ENCODE measurements at regions not wholly inside any gene's neighbourhood (a gene's known extent, or its start where the extent isn't known, plus 50 kb on each side); places are given as distances from the start of the nearest gene placed in this dataset.

GRCh38 chr2:116988303-116988702 lies 826.2 kb upstream of the DDX18 start:
- Histone ChIP-seq H3K18ac (ENCODE audit: extremely low read depth, low read length) (no peak overlapping the region), H2AK5ac (ENCODE audit: low read depth, low read length) (no peak overlapping the region), H3K4me2 (ENCODE audit: insufficient read depth in 1 of 2, low read depth in 2 of 2, low read length in 2 of 2) (no peak overlapping the region), H3K4me3 (ENCODE audit: extremely low read depth in 1 of 4, insufficient read depth in 2 of 4, low read depth in 3 of 4, low read length in 4 of 4) (no peak overlapping the region), H3K79me2 (ENCODE audit: control insufficient read depth in 1 of 2, insufficient read depth in 2 of 2, low read length in 2 of 2) (no peaks in the 10 kb centered on the region), H3K4ac (replicated peaks; ENCODE audit: insufficient read length, low read depth, low read length) (no peak overlapping the region), H4K8ac (ENCODE audit: extremely low read depth, insufficient read depth, low read length) (no peak overlapping the region), H3K4me1 (replicated peaks in 1 of 4; ENCODE audit: control insufficient read depth in 3 of 4, insufficient read depth in 4 of 4, low read length in 3 of 4) (no peaks in the 10 kb centered on the region), H4K91ac (replicated peaks; ENCODE audit: insufficient read length, low read length) (no peak overlapping the region), H3K27me3 (replicated peaks in 1 of 4; ENCODE audit: control insufficient read depth in 3 of 4, extremely low read depth in 1 of 4, insufficient read depth in 3 of 4, low read length in 3 of 4) (no peaks in the 10 kb centered on the region), H3K23ac (ENCODE audit: insufficient read length) (no peak overlapping the region), H3K9me3 (ENCODE audit: insufficient read depth in 2 of 2, low read depth in 1 of 2, low read length in 1 of 2) (no peaks in the 10 kb centered on the region), H2BK15ac (ENCODE audit: low read length) (no peak overlapping the region), H3K79me1 (ENCODE audit: low read depth, low read length) (no peaks in the 10 kb centered on the region), H4K5ac (ENCODE audit: insufficient read length, low read depth, low read length) (no peak overlapping the region), H2BK5ac (ENCODE audit: low read depth, low read length) (no peak overlapping the region), H2BK120ac (replicated peaks; ENCODE audit: low read depth, low read length) (no peak overlapping the region), H3K9ac (replicated peaks in 1 of 4; ENCODE audit: extremely low read depth in 1 of 4, low read depth in 3 of 4, low read length in 3 of 4) (no peak overlapping the region), H2AFZ (ENCODE audit: low read length) (no peak overlapping the region), H3K14ac (ENCODE audit: insufficient read length) (no peak overlapping the region), H2BK20ac (ENCODE audit: low read length) (no peak overlapping the region), H3K23me2 (ENCODE audit: low read depth, low read length) (no peaks in the 10 kb centered on the region), H4K20me1 (replicated peaks in 1 of 2; ENCODE audit: control insufficient read depth in 1 of 2, insufficient read depth in 2 of 2, low read length in 2 of 2) (no peaks in the 10 kb centered on the region), H3K56ac (replicated peaks; ENCODE audit: insufficient read length, low read depth, low read length) (no peak overlapping the region), H2BK12ac (ENCODE audit: low read depth, low read length) (no peak overlapping the region), H3K27ac (ENCODE audit: low read depth, low read length) (no peak overlapping the region), H3K36me3 (ENCODE audit: control insufficient read depth in 2 of 4, insufficient read depth in 4 of 4, low read length in 3 of 4) (no peaks in the 10 kb centered on the region)
- ChIA-PET CTCF (ENCODE audit: partially characterized antibody) (no interaction called here), POLR2A (ENCODE audit: partially characterized antibody) (no interaction called here)
- no peak for DNase-seq (ENCODE audit: low read depth in 1 of 2, low spot score in 2 of 2)
- FAIRE-seq: no peak
- no peak for TF ChIP-seq JUN (IDR thresholded peaks at IDR 0.05; ENCODE audit: low read depth, low read length)
- TF ChIP-seq CHD2 (IDR thresholded peaks at IDR 0.05; ENCODE audit: low read length): no peak
- no peak for TF ChIP-seq ATF2 (IDR thresholded peaks at IDR 0.05; ENCODE audit: low read length)
- no peak for TF ChIP-seq RBBP5 (IDR thresholded peaks at IDR 0.05; ENCODE audit: borderline replicate concordance, low read depth, low read length)
- TF ChIP-seq JUND (IDR thresholded peaks at IDR 0.05; ENCODE audit: low read length): no peak
- no peak for TF ChIP-seq BACH1 (IDR thresholded peaks at IDR 0.05; ENCODE audit: low read length)
- TF ChIP-seq RAD21 (IDR thresholded peaks at IDR 0.05 in 1 of 2, conservative IDR thresholded peaks at IDR 0.05 in 1 of 2; ENCODE audit: low read depth in 2 of 2, low read length in 2 of 2): no peak
- no peak for TF ChIP-seq SUZ12 (IDR thresholded peaks at IDR 0.05; ENCODE audit: low read length)
- no peak for TF ChIP-seq KDM4A (IDR thresholded peaks at IDR 0.05; ENCODE audit: low read depth, low read length, severe bottlenecking)
- TF ChIP-seq CEBPB (IDR thresholded peaks at IDR 0.05; ENCODE audit: low read depth, low read length): no peak
- TF ChIP-seq POU5F1 (IDR thresholded peaks at IDR 0.05; ENCODE audit: low read depth, low read length): no peak
- no peak for TF ChIP-seq BRCA1 (IDR thresholded peaks at IDR 0.05; ENCODE audit: low read depth, low read length)
- no peak for TF ChIP-seq EGR1 (IDR thresholded peaks at IDR 0.05; ENCODE audit: borderline replicate concordance, low read depth, low read length)
- TF ChIP-seq BCL11A (IDR thresholded peaks at IDR 0.05; ENCODE audit: low read depth in 2 of 2, low read length in 2 of 2): no peak
- TF ChIP-seq KDM5A (IDR thresholded peaks at IDR 0.05; ENCODE audit: low read length): no peak
- no peak for TF ChIP-seq POLR2AphosphoS5 (IDR thresholded peaks at IDR 0.05; ENCODE audit: low read depth, low read length)
